ENCODE measurements at regions not wholly inside any gene's neighbourhood (a gene's known extent, or its start where the extent isn't known, plus 50 kb on each side); places are given as distances from the start of the nearest gene placed in this dataset.
"Not testable (repeated sequence)": the region's sequence is repeated elsewhere in the genome, so short reads cannot be mapped to it uniquely, and the experiment has no call there.

- no peak for TF ChIP-seq CTCF (IDR thresholded peaks at IDR 0.05; ENCODE audit: insufficient read depth, low read length)
- H3K4me3 ChIP-seq (ENCODE audit: low read depth, low read length): no peak overlapping the region
- no peak for DNase-seq (ENCODE audit: low read depth)
Observed at GRCh38 chr2:192645811-192646598, 451.3 kb upstream of the TMEFF2 start.

DNA sequence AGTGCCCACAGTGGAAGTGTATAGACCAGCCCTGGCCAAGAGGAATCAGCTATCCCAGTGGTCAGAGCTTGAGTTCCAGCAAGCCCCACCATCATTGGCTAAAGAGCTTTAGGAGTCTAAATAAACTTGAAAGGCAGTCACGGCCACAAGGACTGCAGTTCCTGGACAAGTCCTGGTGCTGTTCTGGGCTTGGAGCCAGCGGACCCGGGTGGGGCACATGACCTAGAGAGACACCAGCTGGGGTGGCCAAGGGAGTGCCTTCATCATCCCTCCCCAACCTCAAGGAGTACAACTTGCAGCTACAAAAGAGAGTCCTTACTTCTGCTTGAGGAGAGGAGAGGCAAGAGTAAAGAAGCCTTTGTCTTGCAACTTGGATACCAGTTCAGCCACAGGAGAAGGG, 439.8 kb upstream of the TMEFF2 start:
- no peak for TF ChIP-seq CTCF (IDR thresholded peaks at IDR 0.05; ENCODE audit: insufficient read depth, low read length)
- no peak overlapping the region for H3K4me3 ChIP-seq (ENCODE audit: low read depth, low read length)
- no peak for DNase-seq (ENCODE audit: low read depth)

- H3K4me3 ChIP-seq (ENCODE audit: low read depth, low read length): no peak overlapping the region
- DNase-seq (ENCODE audit: low read depth): no peak
- TF ChIP-seq CTCF (IDR thresholded peaks at IDR 0.05; ENCODE audit: insufficient read depth, low read length): no peak
Observed at GRCh38 chr2:192628017-192628416, 433.3 kb upstream of the TMEFF2 start.

DNA sequence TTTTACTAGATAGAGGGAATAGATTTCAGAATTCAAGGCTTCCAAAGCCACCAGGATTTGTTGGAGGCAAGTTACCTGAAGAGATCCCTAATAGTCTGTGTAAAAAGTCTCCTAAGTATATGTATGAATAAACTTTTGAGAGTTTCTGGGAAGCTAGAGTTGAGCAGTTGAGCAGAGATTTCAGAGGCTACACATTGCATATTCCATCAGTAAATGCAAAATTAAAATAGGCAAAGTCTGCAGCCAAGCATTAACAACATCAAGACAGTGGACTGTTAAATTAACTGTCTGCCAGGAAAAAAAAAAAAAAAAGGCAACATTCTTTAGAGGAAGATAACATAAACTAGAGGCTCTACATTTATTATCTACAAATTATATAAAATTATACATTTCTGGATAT, 420.4 kb upstream of the TMEFF2 start:
- TF ChIP-seq CTCF (IDR thresholded peaks at IDR 0.05; ENCODE audit: insufficient read depth, low read length): no peak
- H3K4me3 ChIP-seq (ENCODE audit: low read depth, low read length): no peak overlapping the region
- no peak for DNase-seq (ENCODE audit: low read depth)

- TF ChIP-seq CTCF (IDR thresholded peaks at IDR 0.05; ENCODE audit: insufficient read depth, low read length): no peak
- no peak for DNase-seq (ENCODE audit: low read depth)
- no peak overlapping the region for H3K4me3 ChIP-seq (ENCODE audit: low read depth, low read length)
Observed at GRCh38 chr2:192604295-192604694, 409.6 kb upstream of the TMEFF2 start.

DNA sequence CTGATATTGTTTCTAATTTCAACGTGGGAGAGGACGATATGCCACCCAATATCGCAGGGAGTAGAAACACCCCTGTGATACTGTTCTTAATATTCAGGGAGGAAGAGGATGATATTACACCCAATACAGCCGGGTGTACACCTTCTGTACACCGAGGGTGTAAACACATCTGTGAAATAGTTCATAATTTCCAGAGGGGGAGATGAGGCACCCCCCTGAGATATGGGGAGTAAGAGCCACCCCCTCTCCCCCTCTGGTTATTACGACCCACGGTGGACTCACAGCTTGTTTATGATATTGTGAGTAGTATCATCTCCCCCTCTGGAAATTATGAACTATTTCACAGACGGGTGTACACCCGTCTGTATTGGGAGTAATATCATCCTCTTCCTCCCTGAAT, 403.9 kb upstream of the TMEFF2 start:
- not testable (repeated sequence) for DNase-seq (ENCODE audit: low read depth); H3K4me3 ChIP-seq (ENCODE audit: low read depth, low read length)

GRCh38 chr2:192593561-192593960, 398.8 kb upstream of the TMEFF2 start:
- TF ChIP-seq CTCF (IDR thresholded peaks at IDR 0.05; ENCODE audit: insufficient read depth, low read length): no peak
- DNase-seq (ENCODE audit: low read depth): no peak
- no peak overlapping the region for H3K4me3 ChIP-seq (ENCODE audit: low read depth, low read length)

Data from fibroblast of the aortic adventitia (primary cell).